Smooth muscle cell of the brain vasculature (primary cell): ENCODE measurements at regions not wholly inside any gene's neighbourhood (a gene's known extent, or its start where the extent isn't known, plus 50 kb on each side); places are given as distances from the start of the nearest gene placed in this dataset.
"Not testable (repeated sequence)": the region's sequence is repeated elsewhere in the genome, so short reads cannot be mapped to it uniquely, and the experiment has no call there.

ENCODE experiments used
- DNase-seq: peaks from one replicate; pipeline ENCODE4 v3.0.0-alpha.2; 2012; ENCODE audit warnings: low read depth, low spot score

DNA sequence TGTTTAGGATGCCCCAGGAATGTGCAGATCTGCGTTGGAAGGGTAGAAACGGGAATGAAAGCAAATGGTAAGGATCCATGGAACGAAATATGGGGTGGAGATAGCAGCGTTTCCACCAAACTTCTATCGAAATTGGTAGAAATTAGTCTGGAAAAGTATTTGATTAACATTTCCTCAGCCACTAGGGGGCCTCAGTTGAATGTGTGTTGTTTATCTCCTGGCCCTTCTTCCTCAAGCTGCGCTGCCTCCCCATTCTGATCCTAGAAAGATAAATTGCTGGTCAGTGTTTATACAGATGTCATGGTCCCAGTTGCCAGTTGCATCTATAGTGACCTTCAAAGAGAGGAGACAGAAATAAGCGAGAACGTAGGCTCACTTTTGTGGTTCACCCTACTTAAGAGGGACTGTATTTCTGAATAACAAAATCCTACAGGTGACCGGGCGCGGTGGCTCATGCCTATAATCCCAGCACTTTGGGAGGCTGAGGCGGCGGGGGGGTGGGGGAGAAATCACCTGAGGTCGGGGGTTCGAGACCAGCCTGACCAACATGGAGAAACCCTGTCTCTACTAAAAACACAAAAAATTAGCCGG, 457.1 kb downstream of the SQOR start:
- DNase-seq = no peak

DNA sequence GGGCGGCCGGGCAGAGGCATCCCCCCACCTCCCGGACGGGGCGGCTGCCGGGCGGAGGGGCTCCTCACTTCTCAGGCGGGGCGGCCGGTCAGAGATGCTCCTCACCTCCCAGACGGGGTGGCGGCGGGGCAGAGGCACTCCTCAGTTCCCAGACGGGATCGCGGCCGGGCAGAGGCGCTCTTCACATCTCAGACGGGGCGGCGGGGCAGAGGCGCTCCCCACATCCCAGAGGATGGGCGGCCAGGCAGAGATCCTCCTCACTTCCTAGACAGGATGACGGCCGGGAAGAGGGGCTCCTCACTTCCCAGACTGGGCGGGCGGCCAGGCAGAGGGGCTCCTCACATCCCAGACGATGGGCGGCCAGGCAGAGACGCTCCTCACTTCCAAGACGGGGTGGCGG, 463.2 kb downstream of the SQOR start:
- not testable (repeated sequence) for DNase-seq

DNA sequence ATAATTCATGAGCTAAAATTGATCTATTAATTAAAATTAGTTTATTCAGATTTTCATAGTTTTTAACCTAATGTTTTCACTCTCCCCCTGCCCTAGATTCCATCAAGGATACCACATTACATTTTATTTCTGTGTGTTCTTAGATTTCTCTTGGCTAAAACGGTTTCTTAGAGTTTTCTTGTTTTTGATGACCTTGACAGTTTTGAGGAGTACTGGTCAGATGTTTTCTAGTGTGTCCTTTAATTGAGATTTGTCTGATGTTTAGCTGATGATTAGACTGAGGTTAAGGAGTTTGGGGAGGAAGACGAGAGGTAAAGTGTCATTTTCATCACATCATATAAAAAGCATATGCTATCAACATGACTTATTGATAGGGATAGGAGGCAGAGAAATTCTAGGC, 475.9 kb downstream of the SQOR start:
- no peak for DNase-seq

DNA sequence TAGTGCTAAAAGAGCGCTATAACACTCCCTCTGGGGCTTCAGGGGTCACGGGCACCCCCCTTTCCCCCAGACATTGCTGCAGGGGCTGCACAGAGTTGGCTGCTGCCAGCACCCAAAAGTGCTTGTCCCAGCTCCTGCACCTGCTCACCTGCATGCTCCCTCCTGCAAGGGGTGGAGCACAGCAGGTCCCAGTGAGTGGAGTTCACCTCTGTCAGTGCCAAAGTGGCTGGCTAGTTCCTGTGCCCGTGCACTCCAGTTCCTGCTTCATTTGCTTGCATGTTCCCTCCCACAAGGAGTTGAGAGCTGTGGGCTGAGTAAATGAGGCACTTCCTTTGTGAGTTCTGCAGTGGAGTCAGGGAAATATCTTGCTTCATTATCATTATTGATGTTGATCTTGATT, 476.9 kb downstream of the SQOR start:
- no peak for DNase-seq

DNA sequence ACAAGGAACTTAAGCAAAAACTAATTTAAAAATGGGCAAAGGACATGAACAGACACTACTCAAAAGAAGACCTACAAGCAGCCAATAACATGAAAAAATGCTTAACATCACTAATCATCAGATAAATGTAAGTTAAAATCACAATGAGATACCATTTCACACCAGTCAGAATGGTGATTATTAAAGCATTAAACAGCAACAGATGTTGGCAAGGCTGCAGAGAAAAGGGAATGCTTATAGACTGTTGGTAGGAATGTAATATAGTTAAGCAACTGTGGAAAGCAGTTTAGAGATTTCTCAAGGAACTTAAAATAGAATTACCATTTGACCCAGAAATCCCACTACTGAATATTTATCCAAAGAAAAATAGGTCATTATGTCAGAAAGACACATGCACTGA, 482.2 kb downstream of the SQOR start:
- DNase-seq = no peak

DNA sequence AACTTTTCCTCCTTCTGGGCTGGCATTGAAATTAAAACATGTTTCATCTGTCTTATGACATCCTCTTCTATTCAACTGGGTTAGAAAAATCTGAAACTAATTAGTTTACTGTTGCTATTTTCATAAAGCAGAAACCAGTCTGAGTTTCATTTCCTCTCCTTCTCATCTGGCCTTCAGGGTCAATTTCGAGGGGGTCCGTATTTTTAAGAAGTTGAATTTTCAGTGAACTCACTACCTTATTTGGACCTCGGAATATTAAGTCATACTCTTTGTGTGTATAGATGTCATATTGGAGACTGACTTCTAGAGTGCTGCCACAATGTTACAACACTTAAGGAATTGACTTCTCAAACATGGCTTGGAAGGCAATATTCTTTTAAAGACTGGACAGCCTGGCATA, 485.9 kb downstream of the SQOR start:
- no peak for DNase-seq

DNA sequence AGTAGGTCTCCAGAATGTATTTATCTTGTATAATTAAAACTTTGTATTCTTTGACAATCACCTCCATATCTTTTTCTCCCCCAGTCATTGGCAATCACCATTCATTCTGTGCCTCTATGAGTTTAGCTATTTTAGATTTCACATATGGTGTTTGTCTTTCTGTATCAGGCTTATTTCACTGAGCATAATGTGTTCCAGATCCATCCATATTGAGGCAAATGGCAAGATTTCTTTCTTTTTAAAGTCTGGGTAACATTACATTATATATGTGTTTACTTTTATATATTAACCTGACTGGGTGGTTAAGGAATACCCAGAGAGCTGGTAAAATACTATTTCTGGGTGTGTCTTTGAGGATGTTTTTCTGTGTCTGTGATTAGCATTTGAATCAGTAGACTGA, 486.6 kb downstream of the SQOR start:
- DNase-seq = no peak

DNA sequence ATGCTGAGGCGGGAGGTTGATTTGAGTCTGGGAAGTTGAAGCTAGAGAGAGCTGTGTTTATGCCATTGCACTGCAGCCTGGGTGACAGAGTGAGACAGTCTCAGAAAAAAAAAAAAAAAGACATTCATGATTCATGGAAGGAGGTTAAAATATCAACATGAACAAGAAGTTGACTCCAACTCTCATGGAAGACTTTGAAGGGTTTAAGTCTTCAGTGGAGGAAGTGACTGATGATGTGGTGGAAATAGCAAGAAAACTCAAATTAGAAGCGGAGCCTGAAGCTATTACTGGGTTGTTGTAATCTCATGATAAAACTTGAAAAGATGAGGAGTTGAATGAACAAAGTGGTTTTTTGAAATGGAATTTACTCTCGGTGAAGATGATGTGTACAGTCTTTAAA, 491.8 kb downstream of the SQOR start:
- DNase-seq = no peak

DNA sequence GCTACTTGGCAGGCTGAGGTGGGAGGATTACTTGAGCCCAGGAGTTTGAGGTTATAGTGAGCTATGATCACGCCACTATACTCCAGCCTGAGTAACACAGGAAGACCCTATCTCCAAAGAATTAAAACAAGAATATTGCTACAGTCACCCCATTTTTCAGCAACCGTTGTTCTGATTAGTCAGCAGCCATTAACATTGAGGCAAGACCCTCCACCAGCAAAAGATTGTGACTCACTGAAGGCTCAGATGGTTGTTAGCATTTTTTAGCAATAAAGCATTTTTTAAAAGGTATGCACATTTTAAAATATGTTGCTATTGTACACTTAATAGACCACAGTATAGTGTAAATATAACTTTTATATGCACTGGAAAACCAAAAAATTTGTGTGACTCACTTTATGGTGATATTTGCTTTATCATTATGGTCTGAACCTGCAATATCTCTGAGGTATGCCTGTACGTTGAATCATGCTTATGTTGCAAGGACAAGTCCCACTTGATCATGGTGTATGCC, 492.6 kb downstream of the SQOR start:
- DNase-seq = no peak

DNA sequence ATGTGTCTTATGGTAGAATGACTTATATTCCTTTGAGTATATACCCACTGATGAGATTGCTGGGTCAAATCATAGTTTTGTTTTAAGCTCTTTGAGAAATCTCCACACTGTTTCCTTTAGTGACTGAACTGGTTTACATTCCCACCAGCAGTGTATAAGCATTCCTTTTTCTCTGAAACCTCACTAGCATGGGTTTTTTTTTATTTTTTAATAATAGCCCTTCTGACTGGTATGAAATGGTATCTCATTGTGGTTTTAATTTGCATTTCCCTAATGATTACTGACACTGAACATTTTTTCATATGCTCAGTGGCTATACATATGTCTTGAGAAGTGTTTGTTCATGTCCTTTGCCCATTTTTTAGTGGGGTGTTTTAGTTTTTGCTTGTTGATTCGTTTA, 494.3 kb downstream of the SQOR start:
- DNase-seq = no peak

DNA sequence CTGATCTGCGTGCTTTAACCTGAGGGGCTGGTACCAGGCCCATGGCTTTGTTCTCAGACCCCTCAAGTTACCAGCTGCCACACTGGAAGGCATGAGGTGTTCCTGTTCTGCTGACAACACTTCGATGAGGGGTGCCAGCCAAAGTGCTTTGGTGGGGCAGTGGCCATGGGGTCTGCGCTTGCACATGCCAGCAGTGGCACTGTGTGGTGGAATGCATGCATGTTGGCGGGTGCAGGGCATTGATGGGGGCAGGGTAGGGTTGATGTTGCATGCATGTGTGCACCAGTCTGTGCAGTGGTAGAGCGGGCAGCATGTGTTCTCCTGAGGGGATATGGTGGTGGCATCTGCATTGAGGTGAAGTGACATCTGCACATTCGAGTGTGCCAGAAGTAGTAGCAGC, 497.0 kb downstream of the SQOR start:
- DNase-seq = no peak

DNA sequence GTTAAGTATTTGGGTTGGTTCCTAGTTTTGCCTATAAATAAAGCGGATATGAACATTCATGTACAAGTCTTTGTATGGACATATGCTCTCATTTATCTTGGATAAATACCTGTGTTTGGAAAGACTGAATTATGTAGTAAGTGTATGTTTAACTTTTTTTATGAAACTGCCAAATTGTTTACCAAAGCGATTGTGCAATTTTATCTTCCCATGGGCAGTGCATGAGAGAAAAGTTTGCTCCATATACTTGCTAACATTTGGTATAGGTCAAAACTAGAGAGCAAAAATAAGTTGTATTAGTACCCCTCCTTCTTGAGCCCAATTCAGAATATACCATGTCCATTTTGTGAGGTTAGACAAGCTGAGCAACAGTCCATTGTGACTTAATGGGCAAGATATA, 502.6 kb downstream of the SQOR start:
- no peak for DNase-seq

DNA sequence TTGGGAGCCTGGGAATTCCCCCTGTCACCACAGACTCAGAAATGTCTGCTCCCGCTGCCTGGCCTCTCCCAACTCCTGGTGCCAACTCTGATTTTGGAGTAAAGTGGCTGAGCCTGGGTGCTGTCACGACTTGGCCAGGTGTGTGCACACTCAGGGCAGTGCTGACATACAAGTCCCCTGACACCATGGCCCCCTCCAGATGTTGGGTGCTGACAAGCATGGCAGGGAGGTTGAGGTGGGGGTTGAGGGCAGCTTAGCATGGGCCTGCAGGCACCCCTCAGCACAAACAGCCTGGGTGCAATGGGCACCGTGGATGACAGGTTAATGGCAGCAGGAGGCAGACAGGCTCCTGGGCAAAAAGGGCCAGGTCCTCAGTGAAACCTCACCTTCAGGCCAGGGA, 511.2 kb downstream of the SQOR start:
- no peak for DNase-seq

DNA sequence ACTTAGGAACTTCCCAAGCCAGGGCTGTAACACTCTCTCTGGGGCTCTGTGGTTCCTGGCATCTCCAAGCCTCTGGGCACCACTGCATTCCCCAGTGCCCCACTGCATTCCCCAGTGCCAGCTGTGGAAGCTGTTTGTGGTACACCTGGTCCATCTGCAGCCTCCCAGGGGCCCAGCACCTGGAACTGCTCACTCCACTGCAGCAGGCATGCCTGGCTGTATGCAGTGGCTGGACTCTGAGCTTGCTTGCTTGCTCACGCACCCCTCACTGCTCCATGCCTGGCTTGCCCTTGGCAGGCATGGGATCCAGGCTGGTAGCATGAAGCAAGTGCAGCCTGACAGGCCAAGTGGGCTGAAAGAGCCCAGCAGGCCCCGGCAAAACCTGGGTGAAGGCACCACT, 512.1 kb downstream of the SQOR start:
- no peak for DNase-seq

DNA sequence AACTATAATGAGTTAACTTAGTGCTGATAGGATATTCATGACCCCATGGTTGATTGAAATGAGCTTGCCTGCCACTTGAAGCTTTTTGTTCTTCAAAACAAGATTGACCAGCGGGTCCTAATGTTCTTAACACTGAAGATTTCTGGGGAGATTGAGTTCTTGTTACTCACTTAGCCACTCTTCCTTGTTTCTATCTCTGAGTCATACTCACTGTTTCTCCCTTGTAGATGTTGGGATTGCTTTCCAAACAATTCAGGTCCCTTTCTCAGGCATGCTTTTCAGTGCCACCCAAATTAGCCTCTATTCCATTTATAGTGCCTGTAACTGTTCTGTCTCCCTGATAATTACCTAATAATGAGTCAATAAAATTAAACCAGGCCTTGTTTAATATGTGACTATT, 517.0 kb downstream of the SQOR start:
- no peak for DNase-seq

DNA sequence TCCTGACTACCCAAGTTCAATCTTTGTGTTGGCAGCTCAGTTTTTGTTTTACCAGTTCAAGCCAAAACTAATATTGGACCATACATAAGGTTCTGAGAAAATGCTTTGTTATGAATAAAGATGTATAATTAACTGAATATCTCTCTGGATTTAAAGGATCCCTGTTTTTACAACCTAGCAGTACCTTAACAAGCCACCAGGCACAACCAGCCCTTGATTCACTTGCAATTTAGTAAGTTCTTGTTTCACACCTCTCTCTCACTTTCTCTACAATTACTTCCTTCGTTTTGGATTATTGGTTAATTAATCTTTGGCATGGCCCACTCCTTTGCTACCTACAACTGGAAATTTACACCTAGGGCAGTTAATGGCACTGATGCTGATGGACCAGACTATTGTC, 531.9 kb downstream of the SQOR start:
- no peak for DNase-seq

DNA sequence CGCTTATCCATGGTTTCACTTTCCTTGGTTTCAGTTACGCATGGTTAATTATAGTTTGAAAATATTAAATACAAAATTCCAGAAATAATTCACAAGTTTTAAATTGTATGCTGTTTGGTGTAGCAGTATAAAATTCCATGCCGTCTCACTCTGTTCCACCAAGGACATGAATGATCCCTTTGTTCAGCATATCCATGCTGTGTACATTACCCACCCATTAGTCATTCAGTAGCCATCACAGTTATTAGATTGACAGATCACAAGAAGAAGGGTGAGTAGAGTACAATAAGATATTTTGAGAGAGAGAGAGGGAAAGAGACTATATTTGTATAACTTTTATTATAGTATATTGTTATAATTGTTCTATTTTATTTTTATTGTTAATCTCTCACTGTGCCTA, 535.5 kb downstream of the SQOR start:
- no peak for DNase-seq

DNA sequence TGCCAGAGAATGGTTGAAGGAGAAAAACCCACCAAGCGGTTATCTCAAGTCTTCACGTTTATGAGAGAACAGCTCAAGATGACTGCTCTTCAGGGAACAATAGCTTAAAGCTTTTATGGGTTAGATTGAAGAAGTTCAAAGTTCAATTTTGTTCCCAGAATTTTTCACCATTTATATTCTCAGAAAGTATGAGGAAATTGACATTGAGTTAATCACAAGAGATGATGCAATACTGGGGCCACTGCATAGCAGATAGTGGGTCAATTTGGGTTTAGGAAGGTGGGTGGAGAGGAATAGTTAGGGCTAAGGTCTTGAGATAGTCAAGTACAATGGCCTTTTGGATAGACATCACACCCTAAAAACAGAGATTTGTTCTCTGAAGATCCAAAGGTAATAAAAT, 539.3 kb downstream of the SQOR start:
- DNase-seq = no peak

DNA sequence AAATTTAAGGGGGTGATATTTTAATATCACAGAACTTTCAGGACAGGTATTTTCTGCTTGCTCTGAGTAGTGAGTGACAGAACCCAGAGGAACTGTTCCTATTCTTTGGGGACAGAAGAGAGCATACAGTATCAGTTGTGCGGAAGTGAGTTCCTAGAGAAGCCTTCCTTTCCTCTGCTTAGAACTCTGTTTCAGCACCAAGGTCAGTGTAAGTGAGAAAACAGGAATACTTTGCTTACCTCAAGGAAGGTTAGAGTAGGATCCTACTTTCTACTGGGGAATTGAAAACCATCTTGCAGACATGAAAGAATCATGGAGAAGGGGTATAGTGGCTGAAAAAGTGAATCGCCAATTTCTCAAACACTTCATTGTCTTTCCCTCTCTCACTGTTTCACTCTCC, 542.4 kb downstream of the SQOR start:
- no peak for DNase-seq

DNA sequence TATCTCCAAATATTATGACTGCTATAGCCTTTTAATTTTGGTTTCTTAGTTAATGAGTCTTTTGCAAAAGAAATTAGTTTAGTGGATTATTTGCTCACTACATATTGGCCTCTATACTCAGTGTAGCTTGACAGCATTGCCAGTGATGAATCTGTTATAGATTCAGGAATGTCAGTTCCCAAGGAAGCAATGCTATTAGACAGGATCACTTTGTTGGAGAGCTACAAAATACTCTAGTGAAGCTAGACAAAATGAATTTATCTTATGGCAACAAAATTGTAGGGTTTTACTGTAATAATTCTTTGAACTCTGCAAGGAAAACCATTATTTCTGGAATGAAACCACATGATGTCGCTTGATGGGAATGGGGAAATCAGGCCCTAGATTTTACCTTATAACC, 543.3 kb downstream of the SQOR start:
- no peak for DNase-seq

DNA sequence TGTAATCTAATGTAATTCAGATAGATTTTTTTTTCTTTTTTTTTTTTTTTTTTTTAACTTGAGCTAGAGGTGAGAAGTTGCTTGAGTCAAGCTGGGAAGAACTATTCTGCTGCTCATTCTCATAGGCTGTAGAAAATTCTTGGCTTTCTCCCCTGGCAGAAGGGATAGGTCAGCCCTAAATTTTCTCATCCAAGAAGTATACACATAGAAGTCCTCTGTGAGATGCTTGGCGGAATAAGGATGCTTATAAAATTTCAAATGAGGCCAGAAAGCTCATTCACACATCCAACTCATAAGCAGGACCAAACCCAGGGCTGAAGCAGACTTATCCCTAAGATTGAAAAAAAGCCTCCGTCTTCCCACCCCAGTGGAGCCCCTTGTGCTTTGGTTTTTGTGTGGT, 572.5 kb downstream of the SQOR start:
- no peak for DNase-seq

DNA sequence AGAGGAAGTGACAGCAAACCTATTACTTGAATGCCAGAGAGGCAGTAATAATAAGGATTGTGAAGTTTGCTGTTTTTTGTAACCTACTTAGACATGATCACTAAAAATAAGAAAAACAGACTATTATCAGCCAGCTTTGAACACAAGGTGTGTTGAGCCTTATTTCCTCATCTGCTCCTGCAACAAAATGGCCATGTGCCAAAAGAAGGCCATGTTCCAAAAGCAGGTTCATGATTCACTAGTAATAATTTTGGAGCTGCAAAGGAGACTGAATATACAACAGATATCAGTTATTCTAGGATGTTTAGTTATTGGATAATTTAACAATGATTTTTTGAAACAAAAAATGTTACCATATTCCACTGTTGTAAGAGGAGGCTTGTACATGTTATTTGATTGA, 578.7 kb downstream of the SQOR start:
- no peak for DNase-seq

DNA sequence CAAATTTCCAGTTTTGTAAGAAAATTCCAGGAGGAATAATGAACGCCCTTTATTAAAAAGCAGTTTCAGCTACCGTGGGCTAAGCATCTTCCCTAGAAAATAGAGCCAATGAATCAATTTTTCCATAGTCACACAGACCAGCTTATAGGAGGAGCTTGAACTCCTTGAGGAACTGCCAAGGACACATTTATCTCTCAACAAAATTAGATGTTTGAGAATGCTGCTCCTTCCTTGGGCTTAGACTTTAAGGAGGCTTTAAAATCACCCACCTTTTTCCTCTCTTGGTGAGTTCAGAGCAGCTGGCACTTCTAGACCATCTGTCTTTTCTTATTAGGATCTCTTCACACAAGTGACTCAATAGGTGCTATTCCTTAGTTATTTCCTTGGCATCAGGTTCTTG, 588.0 kb downstream of the SQOR start:
- DNase-seq = no peak

DNA sequence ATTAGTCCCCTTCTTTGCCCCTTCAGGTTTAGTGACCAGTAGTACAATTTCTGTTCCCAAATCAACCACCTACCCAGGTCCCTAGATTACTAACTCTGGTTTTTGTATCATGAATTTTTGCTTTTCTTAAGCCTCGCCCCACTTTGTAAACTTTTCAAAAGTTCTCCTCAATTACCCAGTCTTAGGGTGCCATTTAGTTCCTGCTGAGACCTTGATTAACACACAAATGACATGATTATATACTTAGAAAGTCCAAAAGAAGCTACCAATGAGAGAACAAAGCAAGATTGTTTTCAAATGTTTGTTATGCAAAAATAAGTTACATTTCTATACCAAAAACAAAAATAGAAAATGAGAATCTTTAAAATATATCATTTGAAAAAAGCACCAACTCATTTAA, 594.4 kb downstream of the SQOR start:
- no peak for DNase-seq
